ENCODE measurements at regions not wholly inside any gene's neighbourhood (a gene's known extent, or its start where the extent isn't known, plus 50 kb on each side); places are given as distances from the start of the nearest gene placed in this dataset.
A peak's percentile ranks its signal among the peaks of the same experiment; 100 is the strongest.

- Histone ChIP-seq H3K36me3 (ENCODE audit: control insufficient read depth in 4 of 4, insufficient read depth in 3 of 4, low read depth in 1 of 4, low read length in 3 of 4) (no peaks in the 10 kb centered on the region), H3K9ac (ENCODE audit: low read depth in 1 of 2, low read length in 2 of 2) (no peak overlapping the region), H3K4me3 (ENCODE audit: low read depth in 1 of 3, low read length in 3 of 3) (no peak overlapping the region), H3K9me3 (ENCODE audit: control insufficient read depth in 4 of 4, low read length in 3 of 4) (no peaks in the 10 kb centered on the region), H3K27me3 (ENCODE audit: control insufficient read depth in 4 of 4, insufficient read depth in 4 of 4, low read length in 3 of 4) (no peaks in the 10 kb centered on the region), H3K27ac (ENCODE audit: low read depth in 1 of 2, low read length in 2 of 2) (no peak overlapping the region), H3K4me1 (ENCODE audit: control insufficient read depth in 4 of 4, insufficient read depth in 4 of 4, low read length in 3 of 4) (no peaks in the 10 kb centered on the region)
- no peak for TF ChIP-seq HNF4G (IDR thresholded peaks at IDR 0.05)
- TF ChIP-seq MAX (IDR thresholded peaks at IDR 0.05), result no peak
- no peak for TF ChIP-seq CTCF (IDR thresholded peaks at IDR 0.05; ENCODE audit: low read depth, low read length, missing input control)
- no peak for TF ChIP-seq JUND (IDR thresholded peaks at IDR 0.05)
- no peak for TF ChIP-seq TAF1 (conservative IDR thresholded peaks at IDR 0.05)
- TF ChIP-seq NR2F2 (IDR thresholded peaks at IDR 0.05), result no peak
- no peak for TF ChIP-seq HNF4A (conservative IDR thresholded peaks at IDR 0.05)
- TF ChIP-seq GABPA (IDR thresholded peaks at IDR 0.05 in 1 of 2, conservative IDR thresholded peaks at IDR 0.05 in 1 of 2), result no peak
- no peak for TF ChIP-seq YY1 (IDR thresholded peaks at IDR 0.05)
- TF ChIP-seq, protein P1, sequence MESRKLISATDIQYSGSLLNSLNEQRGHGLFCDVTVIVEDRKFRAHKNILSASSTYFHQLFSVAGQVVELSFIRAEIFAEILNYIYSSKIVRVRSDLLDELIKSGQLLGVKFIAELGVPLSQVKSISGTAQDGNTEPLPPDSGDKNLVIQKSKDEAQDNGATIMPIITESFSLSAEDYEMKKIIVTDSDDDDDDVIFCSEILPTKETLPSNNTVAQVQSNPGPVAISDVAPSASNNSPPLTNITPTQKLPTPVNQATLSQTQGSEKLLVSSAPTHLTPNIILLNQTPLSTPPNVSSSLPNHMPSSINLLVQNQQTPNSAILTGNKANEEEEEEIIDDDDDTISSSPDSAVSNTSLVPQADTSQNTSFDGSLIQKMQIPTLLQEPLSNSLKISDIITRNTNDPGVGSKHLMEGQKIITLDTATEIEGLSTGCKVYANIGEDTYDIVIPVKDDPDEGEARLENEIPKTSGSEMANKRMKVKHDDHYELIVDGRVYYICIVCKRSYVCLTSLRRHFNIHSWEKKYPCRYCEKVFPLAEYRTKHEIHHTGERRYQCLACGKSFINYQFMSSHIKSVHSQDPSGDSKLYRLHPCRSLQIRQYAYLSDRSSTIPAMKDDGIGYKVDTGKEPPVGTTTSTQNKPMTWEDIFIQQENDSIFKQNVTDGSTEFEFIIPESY (IDR thresholded peaks at IDR 0.05), result no peak
- no peak for TF ChIP-seq EGR1 (IDR thresholded peaks at IDR 0.05; ENCODE audit: low read depth in 2 of 2)
- TF ChIP-seq SP1 (IDR thresholded peaks at IDR 0.05), result no peak
- no peak for TF ChIP-seq RAD21 (IDR thresholded peaks at IDR 0.05)
- no peak for DNase-seq (ENCODE audit: low spot score)
- WGBS, result 79% methylated on average over 2 of the region's 2 CpGs
Observed at GRCh38 chr3:178169421-178169820, 366.8 kb upstream of the KCNMB2 start.

DNA sequence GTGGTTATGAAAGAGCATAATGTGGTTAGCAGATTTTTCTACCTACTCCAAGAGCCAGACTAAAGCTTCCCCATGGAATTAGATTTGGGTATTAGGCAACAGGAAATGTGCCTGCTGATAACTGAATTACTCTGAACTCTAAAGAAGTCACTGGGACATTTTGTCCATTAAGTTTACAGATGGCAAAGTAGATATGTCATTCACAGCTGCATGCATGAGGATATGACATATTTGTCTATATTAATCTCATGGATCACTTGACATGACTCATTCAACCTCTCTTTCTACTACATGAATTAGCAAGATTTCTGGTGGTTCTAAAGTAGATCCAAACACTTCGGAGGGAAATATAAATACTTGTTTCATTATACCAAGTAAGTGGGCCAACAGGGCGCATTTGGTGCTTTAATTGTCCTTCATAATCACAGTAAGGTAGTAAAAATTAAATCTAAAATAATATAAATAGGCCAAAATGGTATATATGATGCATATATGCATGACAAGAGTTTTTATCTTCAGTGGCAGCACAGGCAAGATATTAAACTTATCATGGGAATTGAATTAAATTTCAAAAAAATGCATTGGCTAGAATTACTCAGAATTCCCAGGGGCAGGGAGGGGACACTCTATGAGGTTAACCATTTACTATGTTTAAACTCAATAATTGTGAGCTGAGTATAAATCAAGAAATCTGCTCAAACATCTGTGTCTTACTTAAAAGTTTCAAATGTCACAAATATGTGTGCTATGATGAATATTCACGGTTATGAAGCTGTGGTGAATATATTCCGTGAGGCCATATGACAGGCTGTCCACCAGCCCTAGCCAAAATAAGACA, 365.3 kb upstream of the KCNMB2 start:
- no peak for DNase-seq (ENCODE audit: low spot score)
- Histone ChIP-seq H3K9me3 (ENCODE audit: control insufficient read depth in 4 of 4, low read length in 3 of 4) (no peaks in the 10 kb centered on the region), H3K27me3 (ENCODE audit: control insufficient read depth in 4 of 4, insufficient read depth in 4 of 4, low read length in 3 of 4) (no peaks in the 10 kb centered on the region), H3K9ac (ENCODE audit: low read depth in 1 of 2, low read length in 2 of 2) (no peak overlapping the region), H3K4me3 (ENCODE audit: low read depth in 1 of 3, low read length in 3 of 3) (no peak overlapping the region), H3K36me3 (ENCODE audit: control insufficient read depth in 4 of 4, insufficient read depth in 3 of 4, low read depth in 1 of 4, low read length in 3 of 4) (no peaks in the 10 kb centered on the region), H3K27ac (ENCODE audit: low read depth in 1 of 2, low read length in 2 of 2) (no peak overlapping the region), H3K4me1 (ENCODE audit: control insufficient read depth in 4 of 4, insufficient read depth in 4 of 4, low read length in 3 of 4) (no peaks in the 10 kb centered on the region)
- TF ChIP-seq HNF4A (conservative IDR thresholded peaks at IDR 0.05) (no peak), SP1 (IDR thresholded peaks at IDR 0.05) (no peak), TAF1 (conservative IDR thresholded peaks at IDR 0.05) (no peak), GABPA (IDR thresholded peaks at IDR 0.05 in 1 of 2, conservative IDR thresholded peaks at IDR 0.05 in 1 of 2) (no peak), CTCF (IDR thresholded peaks at IDR 0.05; ENCODE audit: low read depth, low read length, missing input control) (no peak), RAD21 (IDR thresholded peaks at IDR 0.05) (peak in 1 of 2 donors; percentile 23), NR2F2 (IDR thresholded peaks at IDR 0.05) (peak; percentile 86), YY1 (IDR thresholded peaks at IDR 0.05) (no peak)
- WGBS, result 88% methylated on average over 4 of the region's 4 CpGs
